GM21381 (cell line): ENCODE measurements at regions not wholly inside any gene's neighbourhood (a gene's known extent, or its start where the extent isn't known, plus 50 kb on each side); places are given as distances from the start of the nearest gene placed in this dataset.

Experiments used
- ATAC-seq: cut with Tn5 transposase; IDR thresholded peaks from one replicate; pipeline ENCODE4 v1.9.1; 2021; ENCODE audit warnings: mild to moderate bottlenecking, moderate library complexity; ENCODE audit not compliant: unreplicated experiment

- no peak for ATAC-seq
Observed at GRCh38 chr20:24718277-24718676, 230.8 kb upstream of the CST7 start.

- no peak for ATAC-seq
Observed at GRCh38 chr20:24718696-24719095, 230.4 kb upstream of the CST7 start.

- no peak for ATAC-seq
Observed at GRCh38 chr20:24720957-24721356, 228.1 kb upstream of the CST7 start.

- no peak for ATAC-seq
Observed at GRCh38 chr20:24721891-24722568, 227.0 kb upstream of the CST7 start.

GRCh38 chr20:24722586-24722985 lies 226.5 kb upstream of the CST7 start:
- no peak for ATAC-seq

- ATAC-seq = no peak
Observed at GRCh38 chr20:24723186-24723585, 225.9 kb upstream of the CST7 start.

GRCh38 chr20:24723647-24724352 lies 225.3 kb upstream of the CST7 start:
- no peak for ATAC-seq

- ATAC-seq = no peak
Observed at GRCh38 chr20:24724982-24725533, 224.0 kb upstream of the CST7 start.

- ATAC-seq = no peak
Observed at GRCh38 chr20:24727795-24728194, 221.3 kb upstream of the CST7 start.

GRCh38 chr20:24729896-24730605 lies 219.0 kb upstream of the CST7 start:
- no peak for ATAC-seq

- no peak for ATAC-seq
Observed at GRCh38 chr20:24730750-24731149, 218.3 kb upstream of the CST7 start.

- ATAC-seq = no peak
Observed at GRCh38 chr20:24731312-24731711, 217.8 kb upstream of the CST7 start.

GRCh38 chr20:24732076-24732475 lies 217.0 kb upstream of the CST7 start:
- ATAC-seq = no peak

GRCh38 chr20:24732599-24732998 lies 216.5 kb upstream of the CST7 start:
- no peak for ATAC-seq

GRCh38 chr20:24733416-24733815 lies 215.7 kb upstream of the CST7 start:
- ATAC-seq = no peak

GRCh38 chr20:24734139-24734538 lies 214.9 kb upstream of the CST7 start:
- ATAC-seq = no peak

GRCh38 chr20:24735263-24735662 lies 213.8 kb upstream of the CST7 start:
- no peak for ATAC-seq

- no peak for ATAC-seq
Observed at GRCh38 chr20:24736131-24736843, 212.8 kb upstream of the CST7 start.

GRCh38 chr20:24736844-24737211 lies 212.2 kb upstream of the CST7 start:
- ATAC-seq = no peak

GRCh38 chr20:24737212-24737850 lies 211.7 kb upstream of the CST7 start:
- ATAC-seq = no peak
